ENCODE measurements at regions not wholly inside any gene's neighbourhood (a gene's known extent, or its start where the extent isn't known, plus 50 kb on each side); places are given as distances from the start of the nearest gene placed in this dataset.

- TF ChIP-seq NANOG (IDR thresholded peaks at IDR 0.05; ENCODE audit: borderline replicate concordance) (no peak), JUNB (IDR thresholded peaks at IDR 0.05; ENCODE audit: unreplicated experiment) (no peak), ZNF462 (CRISPR knock-in tag; IDR thresholded peaks at IDR 0.05) (no peak), CREB1 (CRISPR knock-in tag; IDR thresholded peaks at IDR 0.05; ENCODE audit: low read depth) (no peak), ZNF114 (CRISPR knock-in tag; IDR thresholded peaks at IDR 0.05) (no peak), ETS1 (IDR thresholded peaks at IDR 0.05) (no peak), POLR2AphosphoS5 (IDR thresholded peaks at IDR 0.05; ENCODE audit: low read depth) (no peak)
Observed at GRCh38 chr3:107153981-107154380, 223.3 kb upstream of the CCDC54 start (continued).

GRCh38 chr3:107172411-107172810 lies 204.8 kb upstream of the CCDC54 start:
- Histone ChIP-seq H3K79me2 (replicated peaks; ENCODE audit: insufficient read depth) (no peaks in the 10 kb centered on the region), H3K27ac (ENCODE audit: low read depth) (no peak overlapping the region), H3K4me3 (no peak overlapping the region), H3K9me2 (ENCODE audit: insufficient read depth) (0 out of 2 replicates have a peak, but pooled peaks cover 2% of the 10 kb centered on the region), H3K36me3 (ENCODE audit: insufficient read depth) (peaks cover 9% of the 10 kb centered on the region; the same call in 1 of the 2 replicates), H2AFZ (no peak overlapping the region), H3K4me2 (no peak overlapping the region), H3K4me1 (ENCODE audit: insufficient read depth) (no peaks in the 10 kb centered on the region), H3K27me3 (ENCODE audit: insufficient read depth) (no peaks in the 10 kb centered on the region), H4K20me1 (replicated peaks; ENCODE audit: insufficient read depth) (no peaks in the 10 kb centered on the region), H3F3A (replicated peaks; ENCODE audit: low read depth) (no peaks in the 10 kb centered on the region)
- peaks cover 55% of the 10 kb centered on the region for H3K9me3 Mint-ChIP-seq
- no peaks in the 10 kb centered on the region for H3K4me1 Mint-ChIP-seq
- ATAC-seq = no peak
- H3K36me3 Mint-ChIP-seq (ENCODE audit: low read depth) = peaks cover 23% of the 10 kb centered on the region
- H3K27ac Mint-ChIP-seq = no peak overlapping the region
- peaks cover 2% of the 10 kb centered on the region for H3K27me3 Mint-ChIP-seq (ENCODE audit: insufficient read depth, low read depth, poor library complexity)
- DNase-seq (ENCODE audit: low spot score) = no peak
- H3K4me3 Mint-ChIP-seq = no peak overlapping the region
- TF ChIP-seq CREB1 (CRISPR knock-in tag; IDR thresholded peaks at IDR 0.05; ENCODE audit: low read depth) (no peak), ZNF462 (CRISPR knock-in tag; IDR thresholded peaks at IDR 0.05) (no peak), ZNF331 (CRISPR knock-in tag; IDR thresholded peaks at IDR 0.05; ENCODE audit: low read depth) (no peak), ETS1 (IDR thresholded peaks at IDR 0.05) (no peak)

All from GM23338 (cell line).